ENCODE measurements at regions not wholly inside any gene's neighbourhood (a gene's known extent, or its start where the extent isn't known, plus 50 kb on each side); places are given as distances from the start of the nearest gene placed in this dataset.

DNA sequence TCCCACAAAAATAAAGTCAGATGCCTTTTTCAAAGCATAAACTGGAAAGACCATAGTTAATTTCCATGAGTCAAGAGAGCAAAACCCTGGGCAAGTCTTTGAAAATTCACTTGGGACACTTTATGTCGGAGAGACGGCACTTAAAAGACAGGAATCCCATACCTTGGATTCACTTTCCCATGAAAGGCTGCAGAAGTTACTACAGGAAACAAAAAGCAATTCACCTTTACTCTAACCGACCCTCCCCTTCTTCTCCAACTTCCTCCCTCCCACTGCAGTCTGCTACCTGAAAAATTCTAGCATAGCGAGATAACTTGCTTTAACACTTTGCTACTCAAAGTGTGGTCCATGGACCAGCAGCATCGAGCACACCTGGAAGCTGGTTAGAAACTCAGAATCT, 539.1 kb upstream of the JAG1 start:
- Histone ChIP-seq H3K4me3 (no peak overlapping the region), H4K20me1 (ENCODE audit: control insufficient read depth, insufficient read depth) (no peaks in the 10 kb centered on the region), H3K27ac (ENCODE audit: control insufficient read depth, insufficient read depth) (no peak overlapping the region), H3K27me3 (replicated peaks in 1 of 2; ENCODE audit: control insufficient read depth in 2 of 2, insufficient read depth in 2 of 2, low read length in 1 of 2) (no peaks in the 10 kb centered on the region; a peak in 1 of 4 replicates), H3K4me1 (ENCODE audit: control insufficient read depth, insufficient read depth, low read length) (no peaks in the 10 kb centered on the region), H3K9me3 (replicated peaks; ENCODE audit: control insufficient read depth, insufficient read depth, low read length) (no peaks in the 10 kb centered on the region), H2AFZ (ENCODE audit: control insufficient read depth, low read depth, low read length) (no peak overlapping the region), H3K79me2 (ENCODE audit: control insufficient read depth, insufficient read depth, low read length) (no peaks in the 10 kb centered on the region), H3K36me3 (ENCODE audit: control insufficient read depth in 2 of 2, insufficient read depth in 2 of 2, low read length in 1 of 2) (no peaks in the 10 kb centered on the region), H3K4me2 (ENCODE audit: control insufficient read depth, insufficient read depth) (no peak overlapping the region), H3K9ac (ENCODE audit: control insufficient read depth, insufficient read depth, low read length) (no peak overlapping the region)
- ChIA-PET CTCF (interaction anchor here (0.6 to 7.2 kb wide), 4 partner anchors 8 to 49 kb away, joined by 3 to 64 read pairs (median 4); no protein-coding TSS in a partner anchor), RAD21 (ENCODE audit: unreplicated experiment) (interaction anchor here (0.9 to 6.1 kb wide), 2 partner anchors 9 to 54 kb away, joined by 3 to 39 read pairs; no protein-coding TSS in a partner anchor), SMC1A (ENCODE audit: uncharacterized antibody, unreplicated experiment) (interaction anchor here (1.4 to 4.8 kb wide), 4 partner anchors 7 to 54 kb away, joined by 4 to 26 read pairs (median 17); no protein-coding TSS in a partner anchor), POLR2A (interaction anchor here (1.4 kb wide), 1 partner anchor 542 kb away, joined by 5 read pairs; no protein-coding TSS in a partner anchor)
- intact Hi-C loops (cut with micrococcal nuclease; ENCODE audit: unreplicated experiment) (no loop called here), in situ Hi-C loops (cut with MboI) (no loop called here)
- no TSS peak for BruUV-seq (replicated peaks)
- WGBS (ENCODE audit: insufficient coverage, insufficient replicate concordance, low lambda C conversion rate, missing lambda C conversion rate), result 26% methylated on average over 5 of the region's 5 CpGs
- ATAC-seq (no peak), DNase-seq (ENCODE audit: low read depth, low spot score) (no peak), FAIRE-seq (no peak)
- TF ChIP-seq, protein P1, sequence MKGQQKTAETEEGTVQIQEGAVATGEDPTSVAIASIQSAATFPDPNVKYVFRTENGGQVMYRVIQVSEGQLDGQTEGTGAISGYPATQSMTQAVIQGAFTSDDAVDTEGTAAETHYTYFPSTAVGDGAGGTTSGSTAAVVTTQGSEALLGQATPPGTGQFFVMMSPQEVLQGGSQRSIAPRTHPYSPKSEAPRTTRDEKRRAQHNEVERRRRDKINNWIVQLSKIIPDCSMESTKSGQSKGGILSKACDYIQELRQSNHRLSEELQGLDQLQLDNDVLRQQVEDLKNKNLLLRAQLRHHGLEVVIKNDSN (IDR thresholded peaks at IDR 0.05; ENCODE audit: borderline replicate concordance, extremely low read length, insufficient read depth, low read depth, low read length), result no peak
- TF ChIP-seq MYC (IDR thresholded peaks at IDR 0.05; ENCODE audit: insufficient read depth, insufficient read length, insufficient replicate concordance, low read length, severe bottlenecking), result no peak
- no peak for TF ChIP-seq FOS (IDR thresholded peaks at IDR 0.05; ENCODE audit: borderline replicate concordance, extremely low read depth, insufficient read length)

DNA sequence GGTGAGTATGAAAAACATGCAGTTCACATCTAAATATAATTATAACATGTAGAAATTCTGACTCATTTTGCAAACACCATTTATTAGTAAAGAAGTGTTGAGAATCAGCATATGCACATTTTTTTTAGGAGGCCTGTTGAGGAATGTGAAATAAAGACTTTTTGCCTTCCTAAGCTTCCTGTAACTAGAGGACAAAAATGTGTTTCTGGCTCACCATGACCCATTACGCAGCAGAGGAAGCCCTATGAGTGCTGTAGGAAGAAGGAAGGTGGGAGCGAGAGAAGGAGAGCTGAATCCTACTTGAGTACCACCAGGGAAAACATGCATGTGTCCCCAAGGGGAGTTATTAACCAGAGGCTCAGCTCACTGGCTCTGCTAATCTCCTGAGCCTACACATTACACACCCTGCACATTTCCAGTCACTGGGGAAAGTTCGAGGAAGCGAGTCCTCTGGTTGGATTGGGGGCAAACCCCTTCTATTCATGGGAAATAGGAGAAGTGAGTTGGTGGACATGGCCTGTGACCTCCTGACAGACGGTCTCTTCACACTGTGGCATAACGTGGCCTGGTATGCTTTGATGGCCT, 540.5 kb upstream of the JAG1 start:
- FAIRE-seq, result no peak
- Histone ChIP-seq H3K9ac (ENCODE audit: control insufficient read depth, insufficient read depth, low read length) (no peak overlapping the region), H3K36me3 (ENCODE audit: control insufficient read depth in 2 of 2, insufficient read depth in 2 of 2, low read length in 1 of 2) (no peaks in the 10 kb centered on the region), H2AFZ (ENCODE audit: control insufficient read depth, low read depth, low read length) (no peak overlapping the region), H3K9me3 (replicated peaks; ENCODE audit: control insufficient read depth, insufficient read depth, low read length) (peaks cover 2% of the 10 kb centered on the region; the same call in 1 of the 3 replicates), H4K20me1 (ENCODE audit: control insufficient read depth, insufficient read depth) (no peaks in the 10 kb centered on the region), H3K4me1 (ENCODE audit: control insufficient read depth, insufficient read depth, low read length) (peaks cover 8% of the 10 kb centered on the region), H3K4me2 (ENCODE audit: control insufficient read depth, insufficient read depth) (no peak overlapping the region), H3K27me3 (replicated peaks in 1 of 2; ENCODE audit: control insufficient read depth in 2 of 2, insufficient read depth in 2 of 2, low read length in 1 of 2) (no peaks in the 10 kb centered on the region; a peak in 1 of 4 replicates), H3K4me3 (no peak overlapping the region), H3K79me2 (ENCODE audit: control insufficient read depth, insufficient read depth, low read length) (no peaks in the 10 kb centered on the region), H3K27ac (ENCODE audit: control insufficient read depth, insufficient read depth) (no peak overlapping the region)
- BruUV-seq (replicated peaks), result no TSS peak
- DNase-seq (ENCODE audit: low read depth, low spot score), result no peak
- intact Hi-C loops (cut with micrococcal nuclease; ENCODE audit: unreplicated experiment), result no loop called here
- in situ Hi-C loops (cut with MboI), result no loop called here
- ChIA-PET SMC1A (ENCODE audit: uncharacterized antibody, unreplicated experiment) (interaction anchor here (1.4 to 11.1 kb wide), 7 partner anchors 9 to 329 kb away, joined by 3 to 57 read pairs (median 12); no protein-coding TSS in a partner anchor), POLR2A (no interaction called here), RAD21 (ENCODE audit: unreplicated experiment) (interaction anchor here (1.1 to 6.1 kb wide), 3 partner anchors 9 to 53 kb away, joined by 10 to 39 read pairs (median 11); no protein-coding TSS in a partner anchor), CTCF (interaction anchor here (1.6 to 7.2 kb wide), 3 partner anchors 9 to 28 kb away, joined by 4 to 64 read pairs (median 4); no protein-coding TSS in a partner anchor)
- 28% methylated on average over 6 of the region's 6 CpGs for WGBS (ENCODE audit: insufficient coverage, insufficient replicate concordance, low lambda C conversion rate, missing lambda C conversion rate)
- ATAC-seq, result no peak
- no peak for TF ChIP-seq SMARCA5 (IDR thresholded peaks at IDR 0.05)
- TF ChIP-seq PAX5 (IDR thresholded peaks at IDR 0.05; ENCODE audit: borderline replicate concordance, low read depth, low read length), result no peak
- no peak for TF ChIP-seq CBX5 (IDR thresholded peaks at IDR 0.05; ENCODE audit: low read depth)
- TF ChIP-seq SRF (IDR thresholded peaks at IDR 0.05; ENCODE audit: low read depth in 2 of 2, low read length in 2 of 2), result no peak
- TF ChIP-seq RFX5 (IDR thresholded peaks at IDR 0.05; ENCODE audit: low read depth, low read length), result no peak
- TF ChIP-seq, protein P2, sequence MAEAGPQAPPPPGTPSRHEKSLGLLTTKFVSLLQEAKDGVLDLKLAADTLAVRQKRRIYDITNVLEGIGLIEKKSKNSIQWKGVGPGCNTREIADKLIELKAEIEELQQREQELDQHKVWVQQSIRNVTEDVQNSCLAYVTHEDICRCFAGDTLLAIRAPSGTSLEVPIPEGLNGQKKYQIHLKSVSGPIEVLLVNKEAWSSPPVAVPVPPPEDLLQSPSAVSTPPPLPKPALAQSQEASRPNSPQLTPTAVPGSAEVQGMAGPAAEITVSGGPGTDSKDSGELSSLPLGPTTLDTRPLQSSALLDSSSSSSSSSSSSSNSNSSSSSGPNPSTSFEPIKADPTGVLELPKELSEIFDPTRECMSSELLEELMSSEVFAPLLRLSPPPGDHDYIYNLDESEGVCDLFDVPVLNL (IDR thresholded peaks at IDR 0.05; ENCODE audit: low read depth, low read length), result no peak
- TF ChIP-seq, protein P3, sequence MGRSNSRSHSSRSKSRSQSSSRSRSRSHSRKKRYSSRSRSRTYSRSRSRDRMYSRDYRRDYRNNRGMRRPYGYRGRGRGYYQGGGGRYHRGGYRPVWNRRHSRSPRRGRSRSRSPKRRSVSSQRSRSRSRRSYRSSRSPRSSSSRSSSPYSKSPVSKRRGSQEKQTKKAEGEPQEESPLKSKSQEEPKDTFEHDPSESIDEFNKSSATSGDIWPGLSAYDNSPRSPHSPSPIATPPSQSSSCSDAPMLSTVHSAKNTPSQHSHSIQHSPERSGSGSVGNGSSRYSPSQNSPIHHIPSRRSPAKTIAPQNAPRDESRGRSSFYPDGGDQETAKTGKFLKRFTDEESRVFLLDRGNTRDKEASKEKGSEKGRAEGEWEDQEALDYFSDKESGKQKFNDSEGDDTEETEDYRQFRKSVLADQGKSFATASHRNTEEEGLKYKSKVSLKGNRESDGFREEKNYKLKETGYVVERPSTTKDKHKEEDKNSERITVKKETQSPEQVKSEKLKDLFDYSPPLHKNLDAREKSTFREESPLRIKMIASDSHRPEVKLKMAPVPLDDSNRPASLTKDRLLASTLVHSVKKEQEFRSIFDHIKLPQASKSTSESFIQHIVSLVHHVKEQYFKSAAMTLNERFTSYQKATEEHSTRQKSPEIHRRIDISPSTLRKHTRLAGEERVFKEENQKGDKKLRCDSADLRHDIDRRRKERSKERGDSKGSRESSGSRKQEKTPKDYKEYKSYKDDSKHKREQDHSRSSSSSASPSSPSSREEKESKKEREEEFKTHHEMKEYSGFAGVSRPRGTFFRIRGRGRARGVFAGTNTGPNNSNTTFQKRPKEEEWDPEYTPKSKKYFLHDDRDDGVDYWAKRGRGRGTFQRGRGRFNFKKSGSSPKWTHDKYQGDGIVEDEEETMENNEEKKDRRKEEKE (IDR thresholded peaks at IDR 0.05), result no peak

Measured in GM12878 (cell line).